Gastrocnemius medialis (tissue), 4 donors: ENCODE measurements at regions not wholly inside any gene's neighbourhood (a gene's known extent, or its start where the extent isn't known, plus 50 kb on each side); places are given as distances from the start of the nearest gene placed in this dataset.

Experiments
- CTCF ChIP-seq, 5 experiments: fragments of 450-650 bp in 3 of 5; fragments of 200-600 bp in 2 of 5; sonication (generic) in 2 of 5; IDR thresholded peaks in 4 of 5; conservative IDR thresholded peaks in 1 of 5; 1 replicate in 4 of 5; 2 replicates in 1 of 5; pipeline ENCODE4 v1.5.1; 2016 to 2019; ENCODE audit warnings: antibody characterized with exemption in 5 of 5, mild to moderate bottlenecking in 3 of 5, moderate library complexity in 3 of 5
- POLR2A ChIP-seq, 2 donors: fragments of 450-650 bp; IDR thresholded peaks; one replicate each; pipeline ENCODE4 v1.6.1; 2017; ENCODE audit warnings: antibody characterized with exemption in 2 of 2, mild to moderate bottlenecking in 2 of 2, moderate library complexity in 2 of 2

DNA sequence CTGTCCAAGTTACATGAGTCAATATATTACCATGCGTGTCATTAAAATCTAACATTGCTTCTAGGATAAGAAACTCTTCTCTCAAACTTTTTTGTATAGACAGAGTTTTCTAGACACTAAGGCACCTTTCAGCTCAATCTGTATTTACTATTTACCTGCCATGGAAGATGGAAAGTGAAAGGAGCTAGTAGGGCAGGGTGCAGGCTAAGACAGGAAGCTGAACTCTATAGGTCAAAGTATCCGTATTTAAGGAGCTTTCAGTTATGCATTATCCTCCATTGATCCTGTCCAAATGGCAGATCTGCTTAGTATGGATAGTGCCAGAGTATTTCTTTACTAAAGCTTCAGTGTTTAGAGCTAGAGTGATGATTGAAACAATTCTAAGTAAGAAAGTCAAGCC is 612.8 kb downstream of the IPMK start:
- TF ChIP-seq CTCF (IDR thresholded peaks at IDR 0.05 in 4 of 5, conservative IDR thresholded peaks at IDR 0.05 in 1 of 5) (no peak), POLR2A (IDR thresholded peaks at IDR 0.05) (no peak)
